Rectal smooth muscle tissue (tissue), 1 donor: ENCODE measurements at regions not wholly inside any gene's neighbourhood (a gene's known extent, or its start where the extent isn't known, plus 50 kb on each side); places are given as distances from the start of the nearest gene placed in this dataset.
"Not testable (repeated sequence)": the region's sequence is repeated elsewhere in the genome, so short reads cannot be mapped to it uniquely, and the experiment has no call there.

Experiments
- H3K27ac ChIP-seq: one replicate; pipeline ENCODE4 v1.7.0; 2013; ENCODE audit warnings: low read depth, low read length, inconsistent platforms
- H3K27me3 ChIP-seq: one replicate; pipeline ENCODE4 v1.7.0; 2013; ENCODE audit warnings: low read length; ENCODE audit not compliant: control insufficient read depth, insufficient read depth
- H3K36me3 ChIP-seq: one replicate; pipeline ENCODE4 v1.7.0; 2013; ENCODE audit warnings: low read length; ENCODE audit not compliant: control insufficient read depth, insufficient read depth
- H3K4me1 ChIP-seq: one replicate; pipeline ENCODE4 v1.7.0; 2013; ENCODE audit warnings: low read length; ENCODE audit not compliant: control insufficient read depth, insufficient read depth
- H3K4me3 ChIP-seq: one replicate; pipeline ENCODE4 v1.7.0; 2013; ENCODE audit warnings: low read length
- H3K9ac ChIP-seq: one replicate; pipeline ENCODE4 v1.7.0; 2013; ENCODE audit warnings: low read length

GRCh38 chr12:13422291-13422690 is 225.8 kb downstream of the EMP1 start:
- Histone ChIP-seq H3K36me3 (no peaks in the 10 kb centered on the region), H3K9ac (no peak overlapping the region), H3K4me3 (no peak overlapping the region), H3K27me3 (no peaks in the 10 kb centered on the region), H3K27ac (no peak overlapping the region), H3K4me1 (no peaks in the 10 kb centered on the region)

- Histone ChIP-seq H3K4me1 (no peaks in the 10 kb centered on the region), H3K27me3 (no peaks in the 10 kb centered on the region)
Observed at GRCh38 chr12:13417516-13417915, 221.0 kb downstream of the EMP1 start.

GRCh38 chr12:13411287-13411686 is 214.8 kb downstream of the EMP1 start:
- Histone ChIP-seq H3K27me3 (no peaks in the 10 kb centered on the region), H3K4me3 (no peak overlapping the region), H3K27ac (no peak overlapping the region), H3K36me3 (no peaks in the 10 kb centered on the region), H3K4me1 (no peaks in the 10 kb centered on the region), H3K9ac (no peak overlapping the region)

More at GRCh38 chr12:13417516-13417915, 221.0 kb downstream of the EMP1 start:
- H3K4me3 ChIP-seq, result no peak overlapping the region
- no peak overlapping the region for H3K27ac ChIP-seq
- H3K36me3 ChIP-seq, result no peaks in the 10 kb centered on the region
- no peak overlapping the region for H3K9ac ChIP-seq

- no peak overlapping the region for H3K4me3 ChIP-seq
- H3K9ac ChIP-seq, result no peak overlapping the region
- H3K27me3 ChIP-seq, result no peaks in the 10 kb centered on the region
- no peaks in the 10 kb centered on the region for H3K36me3 ChIP-seq
- no peaks in the 10 kb centered on the region for H3K4me1 ChIP-seq
- H3K27ac ChIP-seq, result no peak overlapping the region
Observed at GRCh38 chr12:13405961-13406703, 209.6 kb downstream of the EMP1 start.

- H3K4me3 ChIP-seq, result no peak overlapping the region
- H3K36me3 ChIP-seq, result no peaks in the 10 kb centered on the region
- no peaks in the 10 kb centered on the region for H3K4me1 ChIP-seq
- no peak overlapping the region for H3K27ac ChIP-seq
- H3K27me3 ChIP-seq, result no peaks in the 10 kb centered on the region
- no peak overlapping the region for H3K9ac ChIP-seq
Observed at GRCh38 chr12:13404631-13405473, 208.3 kb downstream of the EMP1 start.

GRCh38 chr12:13404111-13404628 is 207.6 kb downstream of the EMP1 start:
- Histone ChIP-seq H3K9ac (no peak overlapping the region), H3K4me1 (no peaks in the 10 kb centered on the region), H3K4me3 (no peak overlapping the region)

GRCh38 chr12:13391375-13391774 is 194.8 kb downstream of the EMP1 start:
- not testable (repeated sequence) for H3K4me3 ChIP-seq, H3K27me3 ChIP-seq, H3K9ac ChIP-seq, H3K4me1 ChIP-seq, H3K27ac ChIP-seq, H3K36me3 ChIP-seq

More at GRCh38 chr12:13404111-13404628, 207.6 kb downstream of the EMP1 start:
- Histone ChIP-seq H3K36me3 (no peaks in the 10 kb centered on the region), H3K27me3 (no peaks in the 10 kb centered on the region), H3K27ac (no peak overlapping the region)

GRCh38 chr12:13390918-13391317 is 194.4 kb downstream of the EMP1 start:
- no peaks in the 10 kb centered on the region for H3K27me3 ChIP-seq
- H3K9ac ChIP-seq, result no peak overlapping the region
- peaks cover 9% of the 10 kb centered on the region for H3K4me1 ChIP-seq
- H3K4me3 ChIP-seq, result no peak overlapping the region
- H3K27ac ChIP-seq, result no peak overlapping the region
- no peaks in the 10 kb centered on the region for H3K36me3 ChIP-seq

GRCh38 chr12:13390381-13390861 is 193.9 kb downstream of the EMP1 start:
- Histone ChIP-seq H3K4me1 (peaks cover 9% of the 10 kb centered on the region), H3K27me3 (no peaks in the 10 kb centered on the region), H3K27ac (peak overlapping the region; percentile 28), H3K4me3 (no peak overlapping the region), H3K9ac (no peak overlapping the region), H3K36me3 (no peaks in the 10 kb centered on the region)

- no peaks in the 10 kb centered on the region for H3K27me3 ChIP-seq
- no peak overlapping the region for H3K27ac ChIP-seq
- no peak overlapping the region for H3K4me3 ChIP-seq
- no peaks in the 10 kb centered on the region for H3K36me3 ChIP-seq
- no peak overlapping the region for H3K9ac ChIP-seq
- H3K4me1 ChIP-seq, result peaks cover 9% of the 10 kb centered on the region
Observed at GRCh38 chr12:13387101-13387500, 190.6 kb downstream of the EMP1 start.

GRCh38 chr12:13386323-13387039 is 190.0 kb downstream of the EMP1 start:
- Histone ChIP-seq H3K27me3 (no peaks in the 10 kb centered on the region), H3K4me3 (no peak overlapping the region), H3K36me3 (no peaks in the 10 kb centered on the region), H3K27ac (no peak overlapping the region), H3K4me1 (peaks cover 9% of the 10 kb centered on the region), H3K9ac (no peak overlapping the region)

- no peak overlapping the region for H3K27ac ChIP-seq
- no peaks in the 10 kb centered on the region for H3K27me3 ChIP-seq
- no peak overlapping the region for H3K4me3 ChIP-seq
- H3K9ac ChIP-seq, result no peak overlapping the region
- no peaks in the 10 kb centered on the region for H3K4me1 ChIP-seq
- H3K36me3 ChIP-seq, result no peaks in the 10 kb centered on the region
Observed at GRCh38 chr12:13383379-13383778, 186.9 kb downstream of the EMP1 start.
